RWPE2 (cell line): ENCODE measurements at regions not wholly inside any gene's neighbourhood (a gene's known extent, or its start where the extent isn't known, plus 50 kb on each side); places are given as distances from the start of the nearest gene placed in this dataset.

Source experiments
- ATAC-seq: fragments of 200-7000 bp; cut with Tn5 transposase; 3 replicates; pipeline ENCODE4 v1.9.1; 2021; ENCODE audit warnings: low read depth
- DNase-seq: peaks from one replicate; pipeline ENCODE4 v3.0.0-alpha.2; 2020; ENCODE audit warnings: low spot score
- H3K27ac ChIP-seq: fragments of 450-650 bp; 2 replicates; pipeline ENCODE4 v1.5.1; 2017; ENCODE audit warnings: mild to moderate bottlenecking; ENCODE audit not compliant: poor library complexity, severe bottlenecking
- H3K27me3 ChIP-seq: fragments of 250-450 bp; sonication (Bioruptor Pico); 2 replicates; pipeline ENCODE4 v1.5.1; 2021; ENCODE audit warnings: mild to moderate bottlenecking, moderate library complexity; ENCODE audit not compliant: insufficient read depth, poor library complexity, severe bottlenecking
- H3K36me3 ChIP-seq: fragments of 250-450 bp; sonication (Bioruptor Pico); 2 replicates; pipeline ENCODE4 v1.5.1; 2020; ENCODE audit warnings: low read depth, mild to moderate bottlenecking, moderate library complexity
- H3K4me1 ChIP-seq: fragments of 250-450 bp; sonication (Bioruptor Pico); 2 replicates; pipeline ENCODE4 v1.5.1; 2021; ENCODE audit warnings: mild to moderate bottlenecking, moderate library complexity; ENCODE audit not compliant: insufficient read depth, poor library complexity, severe bottlenecking
- H3K4me3 ChIP-seq: fragments of 250-450 bp; sonication (Bioruptor Pico); 2 replicates; pipeline ENCODE4 v1.5.1; 2021; ENCODE audit warnings: mild to moderate bottlenecking, moderate library complexity; ENCODE audit not compliant: severe bottlenecking
- H3K9me3 ChIP-seq: fragments of 250-450 bp; sonication (Bioruptor Pico); 2 replicates; pipeline ENCODE4 v1.5.1; 2021; ENCODE audit warnings: mild to moderate bottlenecking, moderate library complexity; ENCODE audit not compliant: severe bottlenecking
- TF ChIP-seq, protein P1 (sequence below): fragments of 450-650 bp; IDR thresholded peaks from one replicate; pipeline ENCODE4 v1.5.1; 2017; ENCODE audit warnings: mild to moderate bottlenecking, moderate library complexity; ENCODE audit not compliant: poor library complexity, severe bottlenecking

DNA sequence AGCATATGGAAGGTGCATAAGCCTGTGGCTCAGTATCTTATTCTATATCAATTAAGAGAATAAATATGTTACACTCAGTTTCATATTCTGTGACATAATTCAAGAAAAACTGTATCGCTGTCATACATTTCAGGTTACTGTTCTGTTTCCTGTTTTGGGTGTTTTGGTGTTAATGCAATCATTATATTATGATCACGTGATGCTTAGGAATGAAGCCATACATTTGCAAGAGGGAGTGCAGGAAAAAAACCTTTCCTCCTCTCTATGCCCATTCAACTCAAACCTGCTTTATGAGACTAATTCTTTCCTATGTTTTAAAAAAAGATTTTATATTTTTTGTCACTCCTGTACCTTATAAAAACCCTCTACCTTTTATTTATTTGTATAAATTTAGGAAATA, 120.8 kb upstream of the DDX18 start:
- Histone ChIP-seq H3K4me1 (no peaks in the 10 kb centered on the region), H3K36me3 (no peaks in the 10 kb centered on the region), H3K9me3 (no peaks in the 10 kb centered on the region), H3K4me3 (no peak overlapping the region), H3K27me3 (no peaks in the 10 kb centered on the region), H3K27ac (no peak overlapping the region)
- DNase-seq (no peak), ATAC-seq (no peak)
- TF ChIP-seq, protein P1, sequence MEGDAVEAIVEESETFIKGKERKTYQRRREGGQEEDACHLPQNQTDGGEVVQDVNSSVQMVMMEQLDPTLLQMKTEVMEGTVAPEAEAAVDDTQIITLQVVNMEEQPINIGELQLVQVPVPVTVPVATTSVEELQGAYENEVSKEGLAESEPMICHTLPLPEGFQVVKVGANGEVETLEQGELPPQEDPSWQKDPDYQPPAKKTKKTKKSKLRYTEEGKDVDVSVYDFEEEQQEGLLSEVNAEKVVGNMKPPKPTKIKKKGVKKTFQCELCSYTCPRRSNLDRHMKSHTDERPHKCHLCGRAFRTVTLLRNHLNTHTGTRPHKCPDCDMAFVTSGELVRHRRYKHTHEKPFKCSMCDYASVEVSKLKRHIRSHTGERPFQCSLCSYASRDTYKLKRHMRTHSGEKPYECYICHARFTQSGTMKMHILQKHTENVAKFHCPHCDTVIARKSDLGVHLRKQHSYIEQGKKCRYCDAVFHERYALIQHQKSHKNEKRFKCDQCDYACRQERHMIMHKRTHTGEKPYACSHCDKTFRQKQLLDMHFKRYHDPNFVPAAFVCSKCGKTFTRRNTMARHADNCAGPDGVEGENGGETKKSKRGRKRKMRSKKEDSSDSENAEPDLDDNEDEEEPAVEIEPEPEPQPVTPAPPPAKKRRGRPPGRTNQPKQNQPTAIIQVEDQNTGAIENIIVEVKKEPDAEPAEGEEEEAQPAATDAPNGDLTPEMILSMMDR: no peak

GRCh38 chr2:117698287-117698686, 116.2 kb upstream of the DDX18 start:
- no peaks in the 10 kb centered on the region for H3K4me1 ChIP-seq
- H3K36me3 ChIP-seq: no peaks in the 10 kb centered on the region
- no peaks in the 10 kb centered on the region for H3K9me3 ChIP-seq
- ATAC-seq (no peak), DNase-seq (no peak)
- no peak overlapping the region for H3K27ac ChIP-seq
- TF ChIP-seq, protein P1: no peak
- H3K27me3 ChIP-seq: no peaks in the 10 kb centered on the region
- no peak overlapping the region for H3K4me3 ChIP-seq

DNA sequence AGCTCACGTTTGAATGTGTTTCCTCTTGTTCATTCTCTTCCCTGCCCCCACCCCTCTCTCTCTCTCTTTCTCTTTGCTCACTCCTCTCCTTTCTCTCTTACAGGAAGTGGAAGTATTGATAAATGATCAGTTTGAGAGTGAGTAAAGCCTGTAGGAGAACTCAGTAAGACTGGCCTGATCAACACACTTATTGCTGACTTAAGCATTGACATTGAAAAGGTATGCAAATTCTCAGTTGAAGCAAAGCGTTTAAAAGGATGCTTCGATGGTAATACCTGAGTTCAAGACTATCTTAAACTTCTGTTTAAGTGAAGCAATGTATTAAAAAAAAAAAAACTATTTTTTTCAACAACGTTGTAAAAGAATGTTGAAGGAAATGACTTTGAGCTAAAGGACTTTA, 115.7 kb upstream of the DDX18 start:
- H3K27ac ChIP-seq: no peak overlapping the region
- H3K27me3 ChIP-seq: no peaks in the 10 kb centered on the region
- H3K36me3 ChIP-seq: no peaks in the 10 kb centered on the region
- TF ChIP-seq, protein P1: no peak
- no peak for ATAC-seq
- no peak for DNase-seq
- H3K4me3 ChIP-seq: no peak overlapping the region
- no peaks in the 10 kb centered on the region for H3K9me3 ChIP-seq
- no peaks in the 10 kb centered on the region for H3K4me1 ChIP-seq

DNA sequence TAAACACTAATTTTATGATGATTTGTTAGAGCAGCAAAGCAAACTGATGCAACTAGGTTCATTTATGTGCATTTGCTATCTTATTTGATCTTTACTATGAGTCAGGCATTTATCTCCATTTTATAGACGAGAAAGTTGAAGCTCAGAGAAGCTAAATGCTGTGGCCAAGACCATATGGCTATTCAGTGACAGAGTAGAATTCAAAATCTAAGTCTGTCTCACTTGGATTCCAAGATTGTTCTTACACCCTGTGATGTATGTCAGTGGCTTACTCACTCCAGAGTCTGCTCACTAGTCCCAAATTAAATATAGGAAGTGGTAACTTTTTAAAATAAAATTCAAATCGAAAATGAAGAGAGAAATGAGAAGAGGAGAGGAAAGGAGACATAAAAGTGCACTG, 114.0 kb upstream of the DDX18 start:
- Histone ChIP-seq H3K4me3 (no peak overlapping the region), H3K27ac (no peak overlapping the region), H3K9me3 (no peaks in the 10 kb centered on the region), H3K4me1 (no peaks in the 10 kb centered on the region), H3K36me3 (no peaks in the 10 kb centered on the region), H3K27me3 (no peaks in the 10 kb centered on the region)
- DNase-seq (no peak), ATAC-seq (no peak)
- TF ChIP-seq, protein P1: no peak

DNA sequence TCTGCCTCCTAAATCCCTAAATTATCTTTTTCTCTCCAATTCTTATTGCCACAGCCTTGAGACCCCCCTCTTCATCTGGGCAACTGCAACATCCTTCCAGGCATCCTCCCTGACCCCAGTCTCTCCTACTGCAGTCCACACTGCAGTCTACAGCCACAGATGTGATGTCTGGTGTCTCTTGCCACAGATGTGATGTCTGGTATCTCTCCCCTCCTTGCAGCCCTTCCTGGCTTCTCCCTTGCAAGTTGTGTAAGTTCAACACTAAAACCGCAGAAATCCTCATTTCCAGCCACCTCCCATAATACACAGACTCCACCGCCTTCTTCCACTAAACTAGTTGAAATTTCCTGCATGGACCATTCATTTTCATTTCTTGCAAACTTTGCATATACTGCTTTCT, 113.1 kb upstream of the DDX18 start:
- no peak for ATAC-seq
- no peaks in the 10 kb centered on the region for H3K4me1 ChIP-seq
- TF ChIP-seq, protein P1: no peak
- H3K4me3 ChIP-seq: no peak overlapping the region
- H3K36me3 ChIP-seq: no peaks in the 10 kb centered on the region
- no peaks in the 10 kb centered on the region for H3K9me3 ChIP-seq
- H3K27me3 ChIP-seq: no peaks in the 10 kb centered on the region
- H3K27ac ChIP-seq: no peak overlapping the region
- no peak for DNase-seq
